ENCODE measurements at regions not wholly inside any gene's neighbourhood (a gene's known extent, or its start where the extent isn't known, plus 50 kb on each side); places are given as distances from the start of the nearest gene placed in this dataset.

DNA sequence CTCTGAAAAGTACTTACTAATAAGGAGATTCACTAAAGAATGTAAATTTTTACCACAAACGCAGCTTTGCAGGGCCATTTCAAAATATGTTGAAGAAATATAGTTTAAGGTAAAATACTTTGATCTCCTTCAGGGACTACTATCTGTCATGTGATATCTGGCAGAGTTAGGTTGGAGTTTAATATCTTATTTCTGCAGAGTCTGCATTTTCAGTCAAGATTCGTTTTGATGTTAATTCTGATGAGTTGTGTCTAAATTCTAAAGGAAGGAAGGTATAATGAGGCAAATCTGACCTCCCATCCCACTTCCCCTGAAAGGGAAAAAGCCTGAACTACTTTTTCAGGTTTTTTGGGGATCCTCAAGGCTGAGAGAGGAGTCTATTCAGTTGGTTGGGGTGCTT lies 123.9 kb upstream of the TECRL start:
- BruUV-seq (replicated peaks), result no TSS peak

More for the DNA sequence above, 123.9 kb upstream of the TECRL start:
- TF ChIP-seq RAD21 (IDR thresholded peaks at IDR 0.05; ENCODE audit: low read depth) (no peak), ZNF274 (IDR thresholded peaks at IDR 0.05; ENCODE audit: low read depth, low read length) (no peak), CBX3 (IDR thresholded peaks at IDR 0.05; ENCODE audit: low read depth) (no peak), EZH2phosphoT487 (IDR thresholded peaks at IDR 0.05; ENCODE audit: borderline replicate concordance) (no peak), SRF (IDR thresholded peaks at IDR 0.05; ENCODE audit: low read depth) (no peak), SP1 (IDR thresholded peaks at IDR 0.05; ENCODE audit: low read depth) (no peak), POLR2AphosphoS5 (IDR thresholded peaks at IDR 0.05; ENCODE audit: low read depth, low read length) (no peak), YY1 (IDR thresholded peaks at IDR 0.05; ENCODE audit: extremely low read depth, insufficient replicate concordance, low read depth, low read length) (no peak), REST (IDR thresholded peaks at IDR 0.05; ENCODE audit: low read depth) (no peak), ELF1 (IDR thresholded peaks at IDR 0.05; ENCODE audit: borderline replicate concordance, low read depth) (no peak), SIN3A (IDR thresholded peaks at IDR 0.05; ENCODE audit: low read depth) (no peak), ATF3 (IDR thresholded peaks at IDR 0.05) (no peak), ZFX (IDR thresholded peaks at IDR 0.05) (no peak), EZH2 (IDR thresholded peaks at IDR 0.05) (no peak)
- TF ChIP-seq, protein P1, sequence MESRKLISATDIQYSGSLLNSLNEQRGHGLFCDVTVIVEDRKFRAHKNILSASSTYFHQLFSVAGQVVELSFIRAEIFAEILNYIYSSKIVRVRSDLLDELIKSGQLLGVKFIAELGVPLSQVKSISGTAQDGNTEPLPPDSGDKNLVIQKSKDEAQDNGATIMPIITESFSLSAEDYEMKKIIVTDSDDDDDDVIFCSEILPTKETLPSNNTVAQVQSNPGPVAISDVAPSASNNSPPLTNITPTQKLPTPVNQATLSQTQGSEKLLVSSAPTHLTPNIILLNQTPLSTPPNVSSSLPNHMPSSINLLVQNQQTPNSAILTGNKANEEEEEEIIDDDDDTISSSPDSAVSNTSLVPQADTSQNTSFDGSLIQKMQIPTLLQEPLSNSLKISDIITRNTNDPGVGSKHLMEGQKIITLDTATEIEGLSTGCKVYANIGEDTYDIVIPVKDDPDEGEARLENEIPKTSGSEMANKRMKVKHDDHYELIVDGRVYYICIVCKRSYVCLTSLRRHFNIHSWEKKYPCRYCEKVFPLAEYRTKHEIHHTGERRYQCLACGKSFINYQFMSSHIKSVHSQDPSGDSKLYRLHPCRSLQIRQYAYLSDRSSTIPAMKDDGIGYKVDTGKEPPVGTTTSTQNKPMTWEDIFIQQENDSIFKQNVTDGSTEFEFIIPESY (IDR thresholded peaks at IDR 0.05; ENCODE audit: extremely low read depth, insufficient replicate concordance, low read length), result no peak
- Histone ChIP-seq H4K20me1 (ENCODE audit: insufficient read depth) (no peaks in the 10 kb centered on the region), H3K36me3 (ENCODE audit: control insufficient read depth in 1 of 2, insufficient read depth in 2 of 2, low read length in 2 of 2) (no peaks in the 10 kb centered on the region), H2AFZ (ENCODE audit: low read depth, low read length, poor library complexity, severe bottlenecking) (no peak overlapping the region), H3K4me1 (ENCODE audit: control insufficient read depth in 1 of 2, insufficient read depth in 2 of 2, low read length in 2 of 2) (no peaks in the 10 kb centered on the region), H3K9me2 (ENCODE audit: insufficient read depth) (no peaks in the 10 kb centered on the region), H3K27me3 (ENCODE audit: insufficient read depth, low read length) (no peaks in the 10 kb centered on the region), H3K27ac (ENCODE audit: low read depth, low read length) (no peak overlapping the region), H3K79me2 (ENCODE audit: insufficient read depth, low read length) (no peaks in the 10 kb centered on the region), H3K4me3 (replicated peaks in 1 of 2; ENCODE audit: low read depth in 1 of 2, low read length in 2 of 2) (no peak overlapping the region), H3K9ac (ENCODE audit: low read length) (no peak overlapping the region), H3K4me2 (ENCODE audit: low read length) (no peak overlapping the region), H3K9me3 (ENCODE audit: control insufficient read depth in 1 of 2, insufficient read depth in 1 of 2, low read depth in 1 of 2, low read length in 2 of 2) (peaks cover 3 to 6% of the 10 kb centered on the region in 2 experiments; a peak in 1 of 4 replicates)
- ATAC-seq (no peak), DNase-seq (ENCODE audit: low read depth, low spot score) (no peak)
- ChIA-PET RAD21 (ENCODE audit: low non-redundant PET in 1 of 2, low total read pairs in 2 of 2, uncharacterized antibody in 2 of 2, unreplicated experiment in 2 of 2) (no interaction called here), CTCF (no interaction called here), POLR2A (no interaction called here)
- intact Hi-C loops (cut with micrococcal nuclease), result no loop called here

Measured in HCT116 (cell line).